Vagina (tissue), 2 donors: ENCODE measurements at regions not wholly inside any gene's neighbourhood (a gene's known extent, or its start where the extent isn't known, plus 50 kb on each side); places are given as distances from the start of the nearest gene placed in this dataset.

Source experiments
- POLR2A ChIP-seq, 2 donors: fragments of 450-650 bp; IDR thresholded peaks; one replicate each; pipeline ENCODE4 v1.6.1; 2017; ENCODE audit warnings: antibody characterized with exemption in 2 of 2, mild to moderate bottlenecking in 2 of 2, moderate library complexity in 2 of 2
- POLR2AphosphoS5 ChIP-seq, 2 donors: sonication (generic); formaldehyde crosslinking; IDR thresholded peaks; one replicate each; pipeline ENCODE4 v1.9.0; 2017; ENCODE audit warnings: antibody characterized with exemption in 2 of 2, mild to moderate bottlenecking in 2 of 2, low read depth in 1 of 2; ENCODE audit not compliant: insufficient read depth in 1 of 2
- TF ChIP-seq, protein P1 (sequence below), 3 experiments: fragments of 450-650 bp in 2 of 3; fragments of 200-600 bp in 1 of 3; sonication (generic) in 1 of 3; IDR thresholded peaks; one replicate each; pipeline ENCODE4 v1.5.1; 2017 to 2019; ENCODE audit warnings: antibody characterized with exemption in 3 of 3, mild to moderate bottlenecking in 2 of 3, moderate library complexity in 2 of 3

GRCh38 chr4:36006226-36006625 is 238.1 kb downstream of the ARAP2 start:
- TF ChIP-seq, protein P1, sequence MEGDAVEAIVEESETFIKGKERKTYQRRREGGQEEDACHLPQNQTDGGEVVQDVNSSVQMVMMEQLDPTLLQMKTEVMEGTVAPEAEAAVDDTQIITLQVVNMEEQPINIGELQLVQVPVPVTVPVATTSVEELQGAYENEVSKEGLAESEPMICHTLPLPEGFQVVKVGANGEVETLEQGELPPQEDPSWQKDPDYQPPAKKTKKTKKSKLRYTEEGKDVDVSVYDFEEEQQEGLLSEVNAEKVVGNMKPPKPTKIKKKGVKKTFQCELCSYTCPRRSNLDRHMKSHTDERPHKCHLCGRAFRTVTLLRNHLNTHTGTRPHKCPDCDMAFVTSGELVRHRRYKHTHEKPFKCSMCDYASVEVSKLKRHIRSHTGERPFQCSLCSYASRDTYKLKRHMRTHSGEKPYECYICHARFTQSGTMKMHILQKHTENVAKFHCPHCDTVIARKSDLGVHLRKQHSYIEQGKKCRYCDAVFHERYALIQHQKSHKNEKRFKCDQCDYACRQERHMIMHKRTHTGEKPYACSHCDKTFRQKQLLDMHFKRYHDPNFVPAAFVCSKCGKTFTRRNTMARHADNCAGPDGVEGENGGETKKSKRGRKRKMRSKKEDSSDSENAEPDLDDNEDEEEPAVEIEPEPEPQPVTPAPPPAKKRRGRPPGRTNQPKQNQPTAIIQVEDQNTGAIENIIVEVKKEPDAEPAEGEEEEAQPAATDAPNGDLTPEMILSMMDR (IDR thresholded peaks at IDR 0.05): no peak
- TF ChIP-seq POLR2A (IDR thresholded peaks at IDR 0.05) (no peak), POLR2AphosphoS5 (IDR thresholded peaks at IDR 0.05; ENCODE audit: insufficient read depth in 1 of 2, low read depth in 1 of 2) (no peak)
